Liver (tissue), 8 donors: ENCODE measurements at regions not wholly inside any gene's neighbourhood (a gene's known extent, or its start where the extent isn't known, plus 50 kb on each side); places are given as distances from the start of the nearest gene placed in this dataset.
A peak's percentile ranks its signal among the peaks of the same experiment; 100 is the strongest.

Experiments used
- DNase-seq: peaks from one replicate; pipeline ENCODE4 v3.0.0-alpha.2; 2017; ENCODE audit warnings: low spot score
- H3K27ac ChIP-seq, 2 donors: one replicate each; pipeline ENCODE4 v1.7.0; 2013; ENCODE audit warnings: inconsistent platforms in 2 of 2, low read length in 2 of 2, control low read depth in 1 of 2, low read depth in 1 of 2, mild to moderate bottlenecking in 1 of 2
- H3K27me3 ChIP-seq, 4 donors: one replicate each; pipeline versions ENCODE4 v1.6.1 to v1.7.0; 2013; ENCODE audit warnings: low read length in 3 of 4, inconsistent platforms in 1 of 4, mild to moderate bottlenecking in 1 of 4, moderate library complexity in 1 of 4; ENCODE audit not compliant: control insufficient read depth in 4 of 4, insufficient read depth in 4 of 4
- H3K36me3 ChIP-seq, 4 donors: one replicate each; pipeline versions ENCODE4 v1.6.1 to v1.7.0; 2013; ENCODE audit warnings: low read length in 3 of 4, mild to moderate bottlenecking in 3 of 4, low read depth in 1 of 4, moderate library complexity in 1 of 4; ENCODE audit not compliant: control insufficient read depth in 4 of 4, insufficient read depth in 3 of 4
- H3K4me1 ChIP-seq, 4 donors: one replicate each; pipeline versions ENCODE4 v1.6.1 to v1.7.0; 2013; ENCODE audit warnings: low read length in 3 of 4, mild to moderate bottlenecking in 3 of 4, moderate library complexity in 1 of 4; ENCODE audit not compliant: control insufficient read depth in 4 of 4, insufficient read depth in 4 of 4
- H3K4me3 ChIP-seq, 3 donors: one replicate each; pipeline versions ENCODE4 v1.6.1 to v1.7.0; 2013; ENCODE audit warnings: low read length in 3 of 3, control low read depth in 1 of 3, low read depth in 1 of 3, mild to moderate bottlenecking in 1 of 3
- H3K9ac ChIP-seq, 2 donors: one replicate each; pipeline ENCODE4 v1.7.0; 2013; ENCODE audit warnings: low read length in 2 of 2, mild to moderate bottlenecking in 2 of 2, moderate library complexity in 2 of 2, control low read depth in 1 of 2, low read depth in 1 of 2
- H3K9me3 ChIP-seq, 4 donors: one replicate each; pipeline versions ENCODE4 v1.6.1 to v1.7.0; 2013; ENCODE audit warnings: low read length in 3 of 4; ENCODE audit not compliant: control insufficient read depth in 4 of 4
- ATF3 ChIP-seq: IDR thresholded peaks from 2 replicates; pipeline ENCODE4 v1.6.1; 2016; ENCODE audit warnings: antibody characterized with exemption
- EGR1 ChIP-seq, 2 donors: IDR thresholded peaks; 2 replicates each; pipeline ENCODE4 v1.6.1; 2016 to 2018; ENCODE audit warnings: antibody characterized with exemption in 2 of 2, low read depth in 2 of 2
- FOXA1 ChIP-seq: IDR thresholded peaks from 2 replicates; pipeline ENCODE4 v1.6.1; 2016; ENCODE audit warnings: antibody characterized with exemption
- FOXA2 ChIP-seq: IDR thresholded peaks from 2 replicates; pipeline ENCODE4 v1.6.1; 2016; ENCODE audit warnings: antibody characterized with exemption
- GABPA ChIP-seq, 2 donors: IDR thresholded peaks in 1 of 2; conservative IDR thresholded peaks in 1 of 2; 2 replicates each; pipeline ENCODE4 v1.6.1; 2016; ENCODE audit warnings: antibody characterized with exemption in 2 of 2, mild to moderate bottlenecking in 1 of 2, moderate library complexity in 1 of 2
- HNF4A ChIP-seq, 2 donors: conservative IDR thresholded peaks; 2 replicates each; pipeline ENCODE4 v1.6.1; 2016; ENCODE audit warnings: antibody characterized with exemption in 2 of 2, mild to moderate bottlenecking in 2 of 2
- HNF4G ChIP-seq: IDR thresholded peaks from 2 replicates; pipeline ENCODE4 v1.6.1; 2016; ENCODE audit warnings: antibody characterized with exemption
- JUND ChIP-seq, 2 donors: IDR thresholded peaks; 2 replicates each; pipeline ENCODE4 v1.6.1; 2016; ENCODE audit warnings: antibody characterized with exemption in 2 of 2
- NR2F2 ChIP-seq: IDR thresholded peaks from 2 replicates; pipeline ENCODE4 v1.6.1; 2016; ENCODE audit warnings: antibody characterized with exemption
- RAD21 ChIP-seq, 2 donors: IDR thresholded peaks; 2 replicates each; pipeline ENCODE4 v1.6.1; 2016; ENCODE audit warnings: antibody characterized with exemption in 2 of 2, mild to moderate bottlenecking in 2 of 2
- REST ChIP-seq: IDR thresholded peaks from 2 replicates; pipeline ENCODE4 v1.6.1; 2016; ENCODE audit warnings: antibody characterized with exemption, mild to moderate bottlenecking
- RXRA ChIP-seq, 2 donors: IDR thresholded peaks; 2 replicates each; pipeline ENCODE4 v1.6.1; 2017 to 2018; ENCODE audit warnings: antibody characterized with exemption in 2 of 2, mild to moderate bottlenecking in 1 of 2
- SP1 ChIP-seq: IDR thresholded peaks from 2 replicates; pipeline ENCODE4 v1.6.1; 2018; ENCODE audit warnings: antibody characterized with exemption, mild to moderate bottlenecking
- TAF1 ChIP-seq: conservative IDR thresholded peaks from 2 replicates; pipeline ENCODE4 v1.6.1; 2016; ENCODE audit warnings: antibody characterized with exemption, mild to moderate bottlenecking
- YY1 ChIP-seq: IDR thresholded peaks from 2 replicates; pipeline ENCODE4 v1.6.1; 2016; ENCODE audit warnings: antibody characterized with exemption, mild to moderate bottlenecking
- ZBTB33 ChIP-seq: IDR thresholded peaks from 2 replicates; pipeline ENCODE4 v1.6.1; 2016; ENCODE audit warnings: antibody characterized with exemption
- WGBS: extraction: QIAGEN DNeasy Blood & Tissue Kit; methylation state at CpG from one replicate; pipeline ENCODE4 v1.1.7; 2013; 5-methylcytosine and 5-hydroxymethylcytosine counted together
- TF ChIP-seq, protein P1 (sequence below): fragments of 150-350 bp; IDR thresholded peaks from 2 replicates; pipeline ENCODE4 v1.5.1; 2017; ENCODE audit warnings: improper control_type of control experiment, low read depth, low read length; ENCODE audit not compliant: missing input control
- TF ChIP-seq, protein P2 (sequence below): IDR thresholded peaks from 2 replicates; pipeline ENCODE4 v1.6.1; 2016; ENCODE audit warnings: antibody characterized with exemption
- donor health status: healthy.
- donor health status: healthy.
- donor health status: healthy.
- donor health status: healthy.
- donor health status: healthy.

DNA sequence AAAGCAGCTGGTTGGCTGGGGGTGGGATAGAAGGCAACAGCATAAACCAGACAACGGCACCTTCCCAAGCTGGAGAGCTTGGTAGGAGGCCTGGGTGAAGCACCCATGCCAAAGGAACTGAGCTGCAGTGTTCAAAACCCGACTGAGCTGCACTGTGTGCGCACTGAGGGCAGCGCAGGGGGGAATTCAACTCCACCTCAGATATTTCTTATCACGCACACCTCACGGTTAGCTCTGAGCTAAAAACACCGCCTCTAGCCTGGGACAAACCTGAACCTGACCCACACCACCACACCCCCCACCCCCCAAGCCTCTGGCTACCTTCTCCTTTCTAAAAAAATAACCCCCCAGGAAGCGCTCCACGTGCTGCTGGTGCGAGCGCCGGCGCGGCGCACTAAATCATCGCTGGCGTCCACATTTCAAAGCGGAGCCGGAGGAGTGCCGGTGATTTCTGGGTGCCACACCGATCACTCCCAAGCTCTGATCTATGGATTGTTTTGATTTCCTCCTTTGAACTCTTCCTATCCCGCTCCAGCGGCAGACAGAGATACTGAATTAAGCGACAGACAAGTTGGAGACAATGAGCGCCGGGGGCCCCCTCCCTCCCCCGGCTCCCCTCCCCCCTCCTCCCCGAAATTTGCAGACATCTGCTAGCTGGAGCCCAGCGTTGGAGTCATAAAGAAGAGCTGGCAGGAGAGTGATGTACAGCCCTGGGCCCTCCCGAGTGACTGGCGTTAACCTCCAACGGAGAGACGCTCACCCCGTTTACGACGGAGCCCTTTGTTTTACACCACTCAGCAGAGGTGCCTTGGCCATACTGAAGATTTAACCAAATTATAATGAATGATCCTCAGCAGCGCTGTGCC lies 85.0 kb downstream of the NOG start:
- H3K36me3 ChIP-seq, result no peaks in the 10 kb centered on the region
- DNase-seq, result no peak
- H3K9me3 ChIP-seq, result no peaks in the 10 kb centered on the region
- H3K27me3 ChIP-seq, result peaks cover 0 to 21% (median under 1%) of the 10 kb centered on the region in 4 donors
- H3K4me1 ChIP-seq, result peaks cover 4 to 11% (median 8%) of the 10 kb centered on the region in 4 donors
- peak overlapping the region in 1 of 2 donors; percentile 36 for H3K9ac ChIP-seq
- H3K4me3 ChIP-seq, result peak overlapping the region; percentile 36 to 48 (median 46)
- TF ChIP-seq NR2F2 (no peak), ATF3 (no peak), ZBTB33 (no peak), FOXA2 (no peak), HNF4A (conservative IDR thresholded peaks at IDR 0.05) (no peak), REST (no peak), TAF1 (no peak), SP1 (no peak), JUND (IDR thresholded peaks at IDR 0.05) (no peak), RAD21 (IDR thresholded peaks at IDR 0.05) (no peak), EGR1 (IDR thresholded peaks at IDR 0.05; ENCODE audit: low read depth in 2 of 2) (no peak), FOXA1 (no peak), GABPA (IDR thresholded peaks at IDR 0.05 in 1 of 2, conservative IDR thresholded peaks at IDR 0.05 in 1 of 2) (no peak), RXRA (IDR thresholded peaks at IDR 0.05) (no peak), HNF4G (no peak), YY1 (no peak)
- TF ChIP-seq, protein P1, sequence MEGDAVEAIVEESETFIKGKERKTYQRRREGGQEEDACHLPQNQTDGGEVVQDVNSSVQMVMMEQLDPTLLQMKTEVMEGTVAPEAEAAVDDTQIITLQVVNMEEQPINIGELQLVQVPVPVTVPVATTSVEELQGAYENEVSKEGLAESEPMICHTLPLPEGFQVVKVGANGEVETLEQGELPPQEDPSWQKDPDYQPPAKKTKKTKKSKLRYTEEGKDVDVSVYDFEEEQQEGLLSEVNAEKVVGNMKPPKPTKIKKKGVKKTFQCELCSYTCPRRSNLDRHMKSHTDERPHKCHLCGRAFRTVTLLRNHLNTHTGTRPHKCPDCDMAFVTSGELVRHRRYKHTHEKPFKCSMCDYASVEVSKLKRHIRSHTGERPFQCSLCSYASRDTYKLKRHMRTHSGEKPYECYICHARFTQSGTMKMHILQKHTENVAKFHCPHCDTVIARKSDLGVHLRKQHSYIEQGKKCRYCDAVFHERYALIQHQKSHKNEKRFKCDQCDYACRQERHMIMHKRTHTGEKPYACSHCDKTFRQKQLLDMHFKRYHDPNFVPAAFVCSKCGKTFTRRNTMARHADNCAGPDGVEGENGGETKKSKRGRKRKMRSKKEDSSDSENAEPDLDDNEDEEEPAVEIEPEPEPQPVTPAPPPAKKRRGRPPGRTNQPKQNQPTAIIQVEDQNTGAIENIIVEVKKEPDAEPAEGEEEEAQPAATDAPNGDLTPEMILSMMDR, result no peak
- TF ChIP-seq, protein P2, sequence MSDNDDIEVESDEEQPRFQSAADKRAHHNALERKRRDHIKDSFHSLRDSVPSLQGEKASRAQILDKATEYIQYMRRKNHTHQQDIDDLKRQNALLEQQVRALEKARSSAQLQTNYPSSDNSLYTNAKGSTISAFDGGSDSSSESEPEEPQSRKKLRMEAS, result no peak
- 9% methylated on average over 37 of the region's 37 CpGs for WGBS
- no peak overlapping the region for H3K27ac ChIP-seq
